Activated B cell treated with CpG ODN at 0.5 μM for 24 hours (primary cell): ENCODE measurements at regions not wholly inside any gene's neighbourhood (a gene's known extent, or its start where the extent isn't known, plus 50 kb on each side); places are given as distances from the start of the nearest gene placed in this dataset.

Source experiments
- ATAC-seq: fragments of 200-7000 bp; cut with Tn5 transposase; one replicate; pipeline ENCODE4 v1.10.0; 2021; ENCODE audit warnings: low read depth, mild to moderate bottlenecking, moderate library complexity
- CTCF ChIA-PET: fragments of 350-600 bp; sonication (Branson Sonifier 250); formaldehyde crosslinking; loops from one replicate; lab custom pipeline; 2021; ENCODE audit warnings: antibody characterized with exemption; lab: Charles Lee
- POLR2A ChIA-PET: fragments of 350-600 bp; sonication (Branson Sonifier 250); formaldehyde crosslinking; loops from one replicate; lab custom pipeline; 2021; ENCODE audit warnings: antibody characterized with exemption; lab: Charles Lee
- DNase-seq: peaks from one replicate; pipeline ENCODE4 v3.0.0; 2022
- H3K27ac Mint-ChIP-seq: one replicate; pipeline ENCODE4 v1.8.0; 2020; ENCODE audit warnings: mixed read lengths
- H3K27me3 Mint-ChIP-seq: one replicate; pipeline ENCODE4 v1.8.0; 2021; ENCODE audit warnings: mixed read lengths
- H3K36me3 Mint-ChIP-seq: one replicate; pipeline ENCODE4 v1.8.0; 2021; ENCODE audit warnings: low read depth, mixed read lengths
- H3K4me1 Mint-ChIP-seq: one replicate; pipeline ENCODE4 v1.8.0; 2021; ENCODE audit warnings: mixed read lengths
- H3K4me3 Mint-ChIP-seq: one replicate; pipeline ENCODE4 v1.8.0; 2020; ENCODE audit warnings: mild to moderate bottlenecking, mixed read lengths
- H3K9me3 Mint-ChIP-seq: one replicate; pipeline ENCODE4 v1.8.0; 2020; ENCODE audit warnings: mixed read lengths
- CTCF ChIP-seq: fragments of 200-600 bp; IDR thresholded peaks from one replicate; pipeline ENCODE4 v1.8.0; 2022; ENCODE audit warnings: antibody characterized with exemption, mild to moderate bottlenecking
- intact Hi-C: fragments of 100-400 bp; cut with micrococcal nuclease; formaldehyde crosslinking; loops from one replicate; pipeline ENCODE4 v1.15.1; 2024

- Mint-ChIP-seq H3K27me3 (no peaks in the 10 kb centered on the region), H3K36me3 (no peaks in the 10 kb centered on the region), H3K4me3 (no peak overlapping the region), H3K4me1 (no peaks in the 10 kb centered on the region), H3K27ac (no peak overlapping the region), H3K9me3 (no peaks in the 10 kb centered on the region)
- intact Hi-C loops: no loop called here
- POLR2A ChIA-PET: no interaction called here
- DNase-seq (no peak), ATAC-seq (no peak)
- CTCF ChIA-PET: no interaction called here
- no peak for TF ChIP-seq CTCF
Measured at GRCh38 chr20:7355051-7355450, 585.2 kb downstream of the HAO1 start.

- no peaks in the 10 kb centered on the region for H3K4me1 Mint-ChIP-seq
Measured at GRCh38 chr20:7358670-7359069, 581.6 kb downstream of the HAO1 start.

GRCh38 chr20:7359739-7360138 is 580.5 kb downstream of the HAO1 start:
- ChIA-PET POLR2A (no interaction called here), CTCF (no interaction called here)
- no peak for ATAC-seq
- DNase-seq: no peak
- H3K4me3 Mint-ChIP-seq: no peak overlapping the region
- H3K27me3 Mint-ChIP-seq: no peaks in the 10 kb centered on the region
- intact Hi-C loops: no loop called here
- no peaks in the 10 kb centered on the region for H3K4me1 Mint-ChIP-seq
- H3K9me3 Mint-ChIP-seq: no peaks in the 10 kb centered on the region
- H3K27ac Mint-ChIP-seq: no peak overlapping the region
- no peak for TF ChIP-seq CTCF
- no peaks in the 10 kb centered on the region for H3K36me3 Mint-ChIP-seq

More at GRCh38 chr20:7358670-7359069, 581.6 kb downstream of the HAO1 start:
- no peak for DNase-seq
- Mint-ChIP-seq H3K27me3 (no peaks in the 10 kb centered on the region), H3K4me3 (no peak overlapping the region), H3K36me3 (no peaks in the 10 kb centered on the region), H3K9me3 (no peaks in the 10 kb centered on the region), H3K27ac (no peak overlapping the region)
- TF ChIP-seq CTCF: no peak
- intact Hi-C loops: no loop called here
- POLR2A ChIA-PET: no interaction called here
- ATAC-seq: no peak
- CTCF ChIA-PET: no interaction called here

- ATAC-seq: no peak
- ChIA-PET CTCF (no interaction called here), POLR2A (no interaction called here)
- no peak for TF ChIP-seq CTCF
- no peak overlapping the region for H3K27ac Mint-ChIP-seq
- H3K4me1 Mint-ChIP-seq: no peaks in the 10 kb centered on the region
- DNase-seq: no peak
- intact Hi-C loops: no loop called here
- no peaks in the 10 kb centered on the region for H3K9me3 Mint-ChIP-seq
- no peak overlapping the region for H3K4me3 Mint-ChIP-seq
- no peaks in the 10 kb centered on the region for H3K36me3 Mint-ChIP-seq
- H3K27me3 Mint-ChIP-seq: no peaks in the 10 kb centered on the region
Measured at GRCh38 chr20:7361321-7361720, 578.9 kb downstream of the HAO1 start.

DNA sequence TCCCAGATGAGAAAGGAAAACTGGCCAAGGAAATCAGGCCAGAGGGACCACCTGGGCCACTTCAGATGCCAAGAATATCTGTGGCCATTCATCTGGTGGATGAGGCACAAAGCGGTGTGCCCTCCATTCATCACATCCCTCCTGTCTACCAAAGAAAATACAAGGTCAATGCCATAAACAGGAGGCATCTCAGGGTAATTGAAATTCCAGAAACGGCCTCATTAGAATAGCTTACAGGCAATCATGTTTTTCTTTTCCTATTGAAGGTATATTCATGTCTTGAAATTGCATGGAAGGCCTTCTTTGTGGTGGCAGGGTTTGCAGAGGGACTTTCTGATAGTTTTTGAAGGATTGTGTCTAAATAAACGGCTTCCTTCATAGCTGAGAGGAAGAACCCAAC is 578.3 kb downstream of the HAO1 start:
- intact Hi-C loops: no loop called here
- no peaks in the 10 kb centered on the region for H3K4me1 Mint-ChIP-seq
- POLR2A ChIA-PET: no interaction called here
- no peak for TF ChIP-seq CTCF
- no peak for ATAC-seq
- CTCF ChIA-PET: no interaction called here
- DNase-seq: no peak
- H3K27me3 Mint-ChIP-seq: no peaks in the 10 kb centered on the region
- H3K27ac Mint-ChIP-seq: no peak overlapping the region
- no peak overlapping the region for H3K4me3 Mint-ChIP-seq
- no peaks in the 10 kb centered on the region for H3K9me3 Mint-ChIP-seq
- H3K36me3 Mint-ChIP-seq: no peaks in the 10 kb centered on the region
